ENCODE measurements at regions not wholly inside any gene's neighbourhood (a gene's known extent, or its start where the extent isn't known, plus 50 kb on each side); places are given as distances from the start of the nearest gene placed in this dataset.

GRCh38 chr10:36332926-36333325, 690.8 kb upstream of the FZD8 start:
- TF ChIP-seq CTCF (IDR thresholded peaks at IDR 0.05) (no peak), POLR2A (IDR thresholded peaks at IDR 0.05) (no peak)
